AG04450 (cell line): ENCODE measurements at regions not wholly inside any gene's neighbourhood (a gene's known extent, or its start where the extent isn't known, plus 50 kb on each side); places are given as distances from the start of the nearest gene placed in this dataset.

Source experiments
- CTCF ChIA-PET: fragments of 300-600, 350-600 bp; formaldehyde crosslinking; extraction: SDS; loops from one replicate; lab custom pipeline; 2022; ENCODE audit warnings: antibody characterized with exemption, inconsistent platforms; lab: Charles Lee
- POLR2A ChIA-PET: fragments of 350-600 bp; formaldehyde crosslinking; extraction: SDS; loops from one replicate; lab custom pipeline; 2021; ENCODE audit warnings: antibody characterized with exemption, inconsistent platforms; lab: Yijun Ruan, JAX
- DNase-seq: peaks from one replicate; pipeline ENCODE4 v3.0.0-alpha.2; 2011; ENCODE audit warnings: low read depth, low spot score
- H3K27ac ChIP-seq: one replicate; pipeline ENCODE4 v1.5.1; 2012; ENCODE audit warnings: low read depth, low read length, control low read depth
- H3K27me3 ChIP-seq: one replicate; pipeline ENCODE4 v1.6.0; 2012; ENCODE audit warnings: low read length; ENCODE audit not compliant: control insufficient read depth, insufficient read depth
- H3K4me3 ChIP-seq: 2 replicates; pipeline ENCODE4 v1.5.1; 2011; ENCODE audit warnings: mild to moderate bottlenecking, low read depth, low read length, control low read depth
- H3K9me3 ChIP-seq: 2 replicates; pipeline ENCODE4 v1.5.1; 2012; ENCODE audit warnings: low read length; ENCODE audit not compliant: control insufficient read depth, insufficient read depth
- CTCF ChIP-seq: IDR thresholded peaks from 2 replicates; pipeline ENCODE4 v1.5.1; 2011; ENCODE audit warnings: low read depth, low read length, control low read depth, inconsistent platforms

GRCh38 chr4:182063651-182064050, 179.6 kb upstream of the TENM3 start:
- no peaks in the 10 kb centered on the region for H3K27me3 ChIP-seq
- peaks cover 9% of the 10 kb centered on the region for H3K9me3 ChIP-seq
- DNase-seq = no peak
- ChIA-PET CTCF (no interaction called here), POLR2A (no interaction called here)
- no peak for TF ChIP-seq CTCF
- no peak overlapping the region for H3K27ac ChIP-seq
- no peak overlapping the region for H3K4me3 ChIP-seq

GRCh38 chr4:182065255-182065654, 177.9 kb upstream of the TENM3 start:
- no peak overlapping the region for H3K27ac ChIP-seq
- peaks cover 5% of the 10 kb centered on the region for H3K9me3 ChIP-seq
- H3K27me3 ChIP-seq = no peaks in the 10 kb centered on the region
- ChIA-PET POLR2A (no interaction called here), CTCF (no interaction called here)
- no peak for TF ChIP-seq CTCF
- H3K4me3 ChIP-seq = no peak overlapping the region
- DNase-seq = no peak

- TF ChIP-seq CTCF = no peak
- H3K27ac ChIP-seq = no peak overlapping the region
- H3K27me3 ChIP-seq = no peaks in the 10 kb centered on the region
- no peak for DNase-seq
- POLR2A ChIA-PET = no interaction called here
- no peak overlapping the region for H3K4me3 ChIP-seq
- CTCF ChIA-PET = no interaction called here
- peaks cover 3% of the 10 kb centered on the region; the same call in 1 of the 2 replicates for H3K9me3 ChIP-seq
These were observed 177.2 kb upstream of the TENM3 start for GRCh38 chr4:182066037-182066436.

GRCh38 chr4:182067828-182068227, 175.4 kb upstream of the TENM3 start:
- Histone ChIP-seq H3K4me3 (no peak overlapping the region), H3K27me3 (no peaks in the 10 kb centered on the region), H3K9me3 (peaks cover 3% of the 10 kb centered on the region; the same call in 1 of the 2 replicates), H3K27ac (no peak overlapping the region)
- no peak for TF ChIP-seq CTCF
- CTCF ChIA-PET = no interaction called here
- POLR2A ChIA-PET = no interaction called here
- DNase-seq = no peak

- Histone ChIP-seq H3K27me3 (no peaks in the 10 kb centered on the region), H3K4me3 (no peak overlapping the region), H3K27ac (no peak overlapping the region), H3K9me3 (peaks cover 3% of the 10 kb centered on the region; the same call in 1 of the 2 replicates)
- CTCF ChIA-PET = no interaction called here
- no peak for TF ChIP-seq CTCF
- no peak for DNase-seq
- POLR2A ChIA-PET = no interaction called here
These were observed 174.3 kb upstream of the TENM3 start for GRCh38 chr4:182068920-182069319.
